DND-41 (cell line): ENCODE measurements at regions not wholly inside any gene's neighbourhood (a gene's known extent, or its start where the extent isn't known, plus 50 kb on each side); places are given as distances from the start of the nearest gene placed in this dataset.

Experiments
- ATAC-seq: fragments of 200-7000 bp; cut with Tn5 transposase; 3 replicates; pipeline ENCODE4 v1.9.1; 2021; ENCODE audit warnings: low read depth; ENCODE audit not compliant: insufficient read depth
- DNase-seq: peaks from one replicate; pipeline ENCODE4 v3.0.0-alpha.2; 2020
- H2AFZ ChIP-seq: 2 replicates; pipeline ENCODE4 v1.6.0; 2012; ENCODE audit warnings: low read depth, low read length
- H3K27ac ChIP-seq: 2 replicates; pipeline ENCODE4 v1.5.1; 2012; ENCODE audit warnings: low read length, inconsistent platforms
- H3K27me3 ChIP-seq: fragments of 200-600 bp; sonication (generic); 2 replicates; pipeline ENCODE4 v1.6.0; 2012; ENCODE audit warnings: low read length, mild to moderate bottlenecking, inconsistent platforms; ENCODE audit not compliant: insufficient read depth, poor library complexity
- H3K36me3 ChIP-seq: 2 replicates; pipeline ENCODE4 v1.5.1; 2012; ENCODE audit warnings: low read length, inconsistent platforms; ENCODE audit not compliant: insufficient read depth
- H3K4me1 ChIP-seq: 2 replicates; pipeline ENCODE4 v1.5.1; 2012; ENCODE audit warnings: mild to moderate bottlenecking, low read length; ENCODE audit not compliant: insufficient read depth
- H3K4me2 ChIP-seq: 2 replicates; pipeline ENCODE4 v1.6.0; 2012; ENCODE audit warnings: mild to moderate bottlenecking, moderate library complexity, low read length, inconsistent platforms; ENCODE audit not compliant: insufficient read depth
- H3K4me3 ChIP-seq, 2 experiments: fragments of 200-600 bp in 1 of 2; shearing (Covaris generic) in 1 of 2; 2 replicates each; pipeline ENCODE4 v1.5.1; 2012 to 2016; ENCODE audit warnings: inconsistent platforms in 2 of 2, low read length in 2 of 2, mild to moderate bottlenecking in 2 of 2, low read depth in 1 of 2, moderate library complexity in 1 of 2
- H3K79me2 ChIP-seq: 2 replicates; pipeline ENCODE4 v1.6.0; 2012; ENCODE audit warnings: low read length, inconsistent platforms; ENCODE audit not compliant: insufficient read depth
- H3K9ac ChIP-seq: 2 replicates; pipeline ENCODE4 v1.6.0; 2012; ENCODE audit warnings: low read depth, mild to moderate bottlenecking, inconsistent platforms, low read length, moderate library complexity
- H3K9me3 ChIP-seq: 2 replicates; pipeline ENCODE4 v1.5.1; 2012; ENCODE audit warnings: low read length, moderate library complexity, mild to moderate bottlenecking, inconsistent platforms; ENCODE audit not compliant: insufficient read depth, severe bottlenecking
- H4K20me1 ChIP-seq: 2 replicates; pipeline ENCODE4 v1.6.0; 2012; ENCODE audit warnings: low read length; ENCODE audit not compliant: insufficient read depth
- CTCF ChIP-seq: IDR thresholded peaks from 2 replicates; pipeline ENCODE4 v1.5.1; 2012; ENCODE audit warnings: borderline replicate concordance, low read length, moderate library complexity, mild to moderate bottlenecking; ENCODE audit not compliant: poor library complexity, severe bottlenecking; ENCODE audit errors: extremely low read depth
- EZH2 ChIP-seq: IDR thresholded peaks from 3 replicates; pipeline ENCODE4 v1.6.1; 2012; ENCODE audit warnings: borderline replicate concordance, low read depth, mild to moderate bottlenecking, moderate library complexity, low read length, inconsistent platforms; ENCODE audit not compliant: severe bottlenecking

DNA sequence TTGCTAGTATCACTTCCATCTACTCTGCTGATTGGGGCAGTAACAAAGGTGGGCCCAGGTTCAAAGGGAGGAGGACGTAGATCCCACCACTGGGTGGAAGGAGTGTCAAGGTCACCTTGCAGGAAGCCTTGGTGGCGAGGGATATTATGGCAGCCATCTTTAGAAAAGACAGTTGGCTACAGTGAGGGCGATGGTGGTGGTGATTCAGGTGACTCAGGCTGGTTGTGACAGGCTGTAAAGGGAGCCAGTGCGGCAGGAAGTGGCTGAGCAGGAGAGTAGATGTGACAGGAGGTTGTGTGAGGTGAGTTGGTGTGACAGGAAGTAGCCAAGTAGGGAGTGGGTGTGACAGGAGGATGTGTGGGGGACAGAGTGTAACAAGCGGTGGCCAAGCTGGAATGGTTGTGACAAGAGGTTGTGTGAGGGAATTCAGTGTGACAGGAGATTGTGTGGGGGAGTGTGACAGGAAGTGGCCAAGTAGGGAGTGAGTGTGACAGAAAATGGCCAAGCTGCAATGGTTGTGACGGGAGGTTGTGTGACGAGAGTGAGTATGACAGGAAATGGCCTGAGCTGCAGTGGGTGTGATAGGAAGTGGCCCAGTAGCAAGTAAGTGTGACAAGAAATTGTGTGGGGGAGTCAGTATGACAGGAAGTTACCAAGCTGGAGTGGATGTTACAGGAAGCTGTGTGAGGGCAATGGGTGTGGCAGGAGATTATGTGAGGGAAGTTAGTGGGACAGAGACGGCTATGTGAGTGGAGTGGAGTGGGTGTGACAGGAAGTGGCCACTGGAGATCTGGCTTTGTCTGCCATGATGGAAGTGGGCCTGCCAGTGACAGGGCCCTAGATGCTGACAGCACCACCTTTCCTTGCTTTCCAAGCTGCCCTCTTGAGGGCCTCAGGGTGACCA is 136.5 kb upstream of the MYL2 start:
- H3K27ac ChIP-seq: peak overlapping the region; percentile 76

GRCh38 chr12:111055181-111055880 is 135.0 kb upstream of the MYL2 start:
- Histone ChIP-seq H3K9me3 (no peaks in the 10 kb centered on the region), H2AFZ (no peak overlapping the region), H3K4me3 (no peak overlapping the region), H3K36me3 (no peaks in the 10 kb centered on the region), H3K9ac (no peak overlapping the region), H4K20me1 (no peaks in the 10 kb centered on the region), H3K27ac (no peak overlapping the region), H3K79me2 (no peaks in the 10 kb centered on the region), H3K27me3 (no peaks in the 10 kb centered on the region), H3K4me2 (no peak overlapping the region), H3K4me1 (peaks cover 18% of the 10 kb centered on the region)
- ATAC-seq (no peak), DNase-seq (no peak)
- TF ChIP-seq EZH2 (no peak), CTCF (no peak)

More for the DNA sequence above, 136.5 kb upstream of the MYL2 start:
- H3K36me3 ChIP-seq: no peaks in the 10 kb centered on the region
- H3K4me3 ChIP-seq: 0 out of 4 replicates have a peak overlapping the region, but pooled peaks of 1 of the 2 experiments have one; percentile 1
- no peak overlapping the region; the same call in 1 of the 2 replicates for H3K9ac ChIP-seq
- no peak for TF ChIP-seq EZH2
- no peak for TF ChIP-seq CTCF
- no peaks in the 10 kb centered on the region for H3K9me3 ChIP-seq
- no peaks in the 10 kb centered on the region for H4K20me1 ChIP-seq
- DNase-seq (peak; percentile 66), ATAC-seq (peak; percentile 85)
- H2AFZ ChIP-seq: peak overlapping the region; percentile 75
- no peak overlapping the region for H3K4me2 ChIP-seq
- H3K27me3 ChIP-seq: no peaks in the 10 kb centered on the region
- H3K4me1 ChIP-seq: peaks cover 18% of the 10 kb centered on the region
- H3K79me2 ChIP-seq: no peaks in the 10 kb centered on the region

DNA sequence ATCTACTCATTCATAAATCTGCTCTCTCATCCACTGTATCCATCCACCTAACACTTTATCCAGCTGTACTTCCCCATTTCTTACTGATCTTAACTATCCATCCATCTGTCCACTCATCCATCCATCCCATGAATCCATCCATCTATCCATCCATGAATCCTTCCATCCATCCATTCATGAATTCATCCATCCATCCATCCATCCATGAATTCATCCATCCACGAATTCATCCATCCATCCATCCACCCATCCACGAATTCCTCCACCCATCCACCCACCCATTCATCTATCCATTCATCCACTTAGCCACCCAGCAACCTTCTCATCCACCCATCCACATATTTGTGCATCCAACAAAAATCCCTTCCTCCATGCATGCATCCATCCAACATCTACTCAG is 128.6 kb upstream of the MYL2 start:
- Histone ChIP-seq H3K27ac (no peak overlapping the region), H3K4me1 (no peaks in the 10 kb centered on the region), H3K27me3 (no peaks in the 10 kb centered on the region), H3K9ac (no peak overlapping the region), H3K9me3 (no peaks in the 10 kb centered on the region), H4K20me1 (no peaks in the 10 kb centered on the region), H3K79me2 (no peaks in the 10 kb centered on the region), H2AFZ (no peak overlapping the region), H3K4me2 (no peak overlapping the region), H3K4me3 (no peak overlapping the region), H3K36me3 (no peaks in the 10 kb centered on the region)
- DNase-seq (no peak), ATAC-seq (no peak)
- TF ChIP-seq EZH2 (no peak), CTCF (no peak)
